Calu3 (cell line): ENCODE measurements at regions not wholly inside any gene's neighbourhood (a gene's known extent, or its start where the extent isn't known, plus 50 kb on each side); places are given as distances from the start of the nearest gene placed in this dataset.

Experiments
- BruUV-seq: library from RNA; stranded (reverse); fragments of 400-500 nt; replicated peaks from 2 replicates; lab custom pipeline; 2021; lab: Mats Ljungman, UMichigan
- CTCF ChIA-PET: fragments of 300-600 bp; sonication (Branson Sonifier 250); formaldehyde crosslinking; loops from one replicate; lab custom pipeline; 2022; ENCODE audit warnings: antibody characterized with exemption; lab: Charles Lee
- DNase-seq: peaks from one replicate; pipeline ENCODE4 v3.0.0; 2022
- H3K27ac Mint-ChIP-seq: one replicate; pipeline ENCODE4 v1.8.0; 2022; ENCODE audit warnings: mixed read lengths; ENCODE audit not compliant: unreplicated experiment
- H3K27me3 Mint-ChIP-seq: one replicate; pipeline ENCODE4 v1.8.0; 2022; ENCODE audit warnings: mixed read lengths; ENCODE audit not compliant: unreplicated experiment
- H3K36me3 Mint-ChIP-seq: one replicate; pipeline ENCODE4 v1.8.0; 2022; ENCODE audit warnings: mild to moderate bottlenecking, moderate library complexity, mixed read lengths; ENCODE audit not compliant: insufficient read depth, unreplicated experiment
- H3K4me1 Mint-ChIP-seq: one replicate; pipeline ENCODE4 v1.8.0; 2022; ENCODE audit warnings: mild to moderate bottlenecking, low read depth, mixed read lengths; ENCODE audit not compliant: unreplicated experiment
- H3K4me3 Mint-ChIP-seq: one replicate; pipeline ENCODE4 v1.8.0; 2022; ENCODE audit warnings: mild to moderate bottlenecking, low read depth, moderate library complexity, mixed read lengths; ENCODE audit not compliant: unreplicated experiment
- H3K9me3 Mint-ChIP-seq: one replicate; pipeline ENCODE4 v1.8.0; 2022; ENCODE audit warnings: low read depth, mixed read lengths; ENCODE audit not compliant: unreplicated experiment
- intact Hi-C: fragments of 100-400 bp; cut with micrococcal nuclease; formaldehyde crosslinking; loops from one replicate; pipeline ENCODE4 v1.10.0; 2022; ENCODE audit not compliant: unreplicated experiment
- TF ChIP-seq, protein P1 (sequence below): fragments of 200-600 bp; IDR thresholded peaks from one replicate; pipeline ENCODE4 v1.8.0; 2022; ENCODE audit warnings: antibody characterized with exemption; ENCODE audit not compliant: unreplicated experiment

DNA sequence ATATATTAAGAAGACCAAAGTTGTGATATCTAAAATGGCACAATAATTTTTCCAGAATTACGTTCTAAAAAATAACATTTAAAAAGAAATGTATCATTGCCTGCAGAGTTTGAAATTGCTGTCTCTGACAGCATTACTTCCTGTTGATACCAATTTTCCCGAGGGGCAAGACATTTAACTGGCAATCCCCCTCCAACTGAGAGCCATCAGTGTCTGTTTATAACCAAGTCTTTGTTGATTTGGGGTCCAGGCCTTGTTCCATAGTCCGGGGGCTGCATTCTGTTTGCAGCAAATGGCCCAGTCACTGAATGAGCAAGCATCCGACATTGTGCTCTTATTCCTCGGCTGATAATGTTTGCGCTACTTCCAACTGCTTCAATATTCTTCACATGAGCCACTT lies 231.5 kb downstream of the NAF1 start:
- Mint-ChIP-seq H3K4me1 (peaks cover 8% of the 10 kb centered on the region), H3K27ac (no peak overlapping the region), H3K4me3 (no peak overlapping the region), H3K27me3 (no peaks in the 10 kb centered on the region), H3K9me3 (peaks cover 9% of the 10 kb centered on the region), H3K36me3 (no peaks in the 10 kb centered on the region)
- CTCF ChIA-PET = no interaction called here
- intact Hi-C loops = no loop called here
- BruUV-seq = no TSS peak
- no peak for DNase-seq
- TF ChIP-seq, protein P1, sequence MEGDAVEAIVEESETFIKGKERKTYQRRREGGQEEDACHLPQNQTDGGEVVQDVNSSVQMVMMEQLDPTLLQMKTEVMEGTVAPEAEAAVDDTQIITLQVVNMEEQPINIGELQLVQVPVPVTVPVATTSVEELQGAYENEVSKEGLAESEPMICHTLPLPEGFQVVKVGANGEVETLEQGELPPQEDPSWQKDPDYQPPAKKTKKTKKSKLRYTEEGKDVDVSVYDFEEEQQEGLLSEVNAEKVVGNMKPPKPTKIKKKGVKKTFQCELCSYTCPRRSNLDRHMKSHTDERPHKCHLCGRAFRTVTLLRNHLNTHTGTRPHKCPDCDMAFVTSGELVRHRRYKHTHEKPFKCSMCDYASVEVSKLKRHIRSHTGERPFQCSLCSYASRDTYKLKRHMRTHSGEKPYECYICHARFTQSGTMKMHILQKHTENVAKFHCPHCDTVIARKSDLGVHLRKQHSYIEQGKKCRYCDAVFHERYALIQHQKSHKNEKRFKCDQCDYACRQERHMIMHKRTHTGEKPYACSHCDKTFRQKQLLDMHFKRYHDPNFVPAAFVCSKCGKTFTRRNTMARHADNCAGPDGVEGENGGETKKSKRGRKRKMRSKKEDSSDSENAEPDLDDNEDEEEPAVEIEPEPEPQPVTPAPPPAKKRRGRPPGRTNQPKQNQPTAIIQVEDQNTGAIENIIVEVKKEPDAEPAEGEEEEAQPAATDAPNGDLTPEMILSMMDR = no peak

GRCh38 chr4:162931286-162931685 lies 235.4 kb downstream of the NAF1 start:
- CTCF ChIA-PET = no interaction called here
- Mint-ChIP-seq H3K9me3 (peaks cover 7% of the 10 kb centered on the region), H3K4me1 (no peaks in the 10 kb centered on the region), H3K36me3 (no peaks in the 10 kb centered on the region), H3K27ac (no peak overlapping the region), H3K27me3 (no peaks in the 10 kb centered on the region), H3K4me3 (no peak overlapping the region)
- TF ChIP-seq, protein P1 = no peak
- intact Hi-C loops = no loop called here
- no TSS peak for BruUV-seq
- DNase-seq = no peak

DNA sequence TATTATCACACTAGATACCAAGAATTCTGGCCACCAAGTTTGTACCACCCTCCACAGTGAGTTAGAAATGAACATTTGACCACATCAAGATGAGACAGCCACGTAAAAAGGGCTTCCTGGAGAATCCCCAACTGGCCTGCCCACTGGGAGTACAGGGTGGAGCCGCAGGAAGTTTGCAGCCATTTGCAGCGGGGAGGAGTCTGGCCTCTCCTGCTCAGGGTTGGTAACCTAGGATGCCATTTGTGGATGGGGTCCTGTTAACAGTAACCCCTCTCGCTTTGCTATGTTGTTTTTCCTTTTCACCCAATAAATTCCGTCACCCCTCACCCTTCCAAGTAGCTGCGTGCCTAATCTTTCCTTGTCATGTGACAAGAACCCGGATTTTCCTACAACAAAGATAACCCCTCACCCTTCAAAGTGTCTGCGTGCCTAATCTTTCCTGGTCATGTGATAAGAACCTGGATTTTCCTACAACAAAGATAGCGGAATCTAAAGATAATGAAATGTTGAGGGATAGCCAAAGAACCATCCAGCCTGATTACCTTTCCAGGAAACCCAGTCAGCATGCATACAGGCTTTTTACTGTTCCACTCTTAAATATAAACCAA lies 245.4 kb downstream of the NAF1 start:
- H3K27me3 Mint-ChIP-seq = no peaks in the 10 kb centered on the region
- DNase-seq = no peak
- no peak overlapping the region for H3K27ac Mint-ChIP-seq
- peaks cover 7% of the 10 kb centered on the region for H3K9me3 Mint-ChIP-seq
- TF ChIP-seq, protein P1 = no peak
- BruUV-seq = no TSS peak
- H3K36me3 Mint-ChIP-seq = no peaks in the 10 kb centered on the region
- CTCF ChIA-PET = no interaction called here
- H3K4me1 Mint-ChIP-seq = no peaks in the 10 kb centered on the region
- intact Hi-C loops = no loop called here
- no peak overlapping the region for H3K4me3 Mint-ChIP-seq

- DNase-seq = no peak
- CTCF ChIA-PET = no interaction called here
- intact Hi-C loops = no loop called here
- TF ChIP-seq, protein P1 = no peak
- Mint-ChIP-seq H3K4me1 (no peaks in the 10 kb centered on the region), H3K9me3 (peaks cover 6% of the 10 kb centered on the region), H3K27me3 (no peaks in the 10 kb centered on the region), H3K27ac (no peak overlapping the region), H3K4me3 (no peak overlapping the region), H3K36me3 (no peaks in the 10 kb centered on the region)
- BruUV-seq = no TSS peak
These were observed 246.0 kb downstream of the NAF1 start for GRCh38 chr4:162920649-162921048.
